ENCODE measurements at regions not wholly inside any gene's neighbourhood (a gene's known extent, or its start where the extent isn't known, plus 50 kb on each side); places are given as distances from the start of the nearest gene placed in this dataset.

DNA sequence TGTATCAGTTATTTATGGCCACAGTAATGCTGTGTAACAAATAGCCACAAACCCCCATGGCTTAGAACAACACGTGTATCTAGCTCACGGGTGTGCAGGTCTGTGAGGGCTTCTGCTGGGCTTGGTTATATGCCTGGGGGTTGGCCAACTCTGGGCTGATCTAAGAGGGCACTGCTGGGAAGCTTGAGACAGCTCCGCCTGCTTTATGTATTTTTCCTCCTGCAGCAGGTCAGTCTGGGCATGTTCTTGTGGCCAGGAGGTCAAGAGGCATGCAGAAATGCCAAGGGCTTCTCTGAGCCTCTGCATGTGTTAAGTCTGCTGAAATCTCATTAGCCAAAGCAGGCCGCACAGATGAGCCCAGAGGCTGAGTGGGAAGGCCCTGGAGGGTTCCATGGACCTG is 105.8 kb downstream of the ZNF664 start:
- no peak for DNase-seq
- intact Hi-C loops (cut with DNase I; ENCODE audit: low total_unique reads) = no loop called here
- Histone ChIP-seq H3K4me1 (peaks cover 0 to 7% (median 0%) of the 10 kb centered on the region in 4 donors), H3K27ac (no peak overlapping the region), H3K4me3 (no peak overlapping the region), H3K36me3 (no peaks in the 10 kb centered on the region), H3K27me3 (no peaks in the 10 kb centered on the region), H3K9me3 (no peaks in the 10 kb centered on the region)
- WGBS, 5 donors = 79 to 98% (median 90%) methylated on average over 4 of the region's 4 CpGs
- TF ChIP-seq, protein P1, sequence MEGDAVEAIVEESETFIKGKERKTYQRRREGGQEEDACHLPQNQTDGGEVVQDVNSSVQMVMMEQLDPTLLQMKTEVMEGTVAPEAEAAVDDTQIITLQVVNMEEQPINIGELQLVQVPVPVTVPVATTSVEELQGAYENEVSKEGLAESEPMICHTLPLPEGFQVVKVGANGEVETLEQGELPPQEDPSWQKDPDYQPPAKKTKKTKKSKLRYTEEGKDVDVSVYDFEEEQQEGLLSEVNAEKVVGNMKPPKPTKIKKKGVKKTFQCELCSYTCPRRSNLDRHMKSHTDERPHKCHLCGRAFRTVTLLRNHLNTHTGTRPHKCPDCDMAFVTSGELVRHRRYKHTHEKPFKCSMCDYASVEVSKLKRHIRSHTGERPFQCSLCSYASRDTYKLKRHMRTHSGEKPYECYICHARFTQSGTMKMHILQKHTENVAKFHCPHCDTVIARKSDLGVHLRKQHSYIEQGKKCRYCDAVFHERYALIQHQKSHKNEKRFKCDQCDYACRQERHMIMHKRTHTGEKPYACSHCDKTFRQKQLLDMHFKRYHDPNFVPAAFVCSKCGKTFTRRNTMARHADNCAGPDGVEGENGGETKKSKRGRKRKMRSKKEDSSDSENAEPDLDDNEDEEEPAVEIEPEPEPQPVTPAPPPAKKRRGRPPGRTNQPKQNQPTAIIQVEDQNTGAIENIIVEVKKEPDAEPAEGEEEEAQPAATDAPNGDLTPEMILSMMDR (IDR thresholded peaks at IDR 0.05) = no peak
- TF ChIP-seq EP300 (IDR thresholded peaks at IDR 0.05) (no peak), POLR2AphosphoS5 (IDR thresholded peaks at IDR 0.05) (no peak), POLR2A (IDR thresholded peaks at IDR 0.05) (no peak)

DNA sequence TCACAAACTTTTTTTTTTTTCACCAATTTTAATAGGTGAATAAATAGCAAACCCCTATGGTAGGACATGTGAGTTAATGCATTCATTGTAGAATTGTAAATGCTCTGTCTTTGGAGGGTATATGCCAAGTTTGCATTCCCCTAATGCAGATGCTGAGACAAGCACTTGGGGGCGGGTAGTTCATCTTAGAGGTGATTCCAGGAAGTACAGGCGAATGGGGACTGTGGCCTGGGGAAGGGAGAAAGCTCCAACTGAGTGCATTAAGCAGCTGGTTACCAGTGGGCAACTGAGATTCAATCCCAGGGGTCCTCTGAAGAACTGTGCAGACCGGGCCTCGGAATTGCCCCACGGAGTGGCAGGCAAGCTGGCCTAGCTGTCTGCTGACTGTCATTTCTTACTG is 107.6 kb downstream of the ZNF664 start:
- 93 to 97% (median 95%) methylated on average over 5 of the region's 5 CpGs for WGBS, 5 donors
- no peaks in the 10 kb centered on the region for H3K4me1 ChIP-seq
- intact Hi-C loops (cut with DNase I; ENCODE audit: low total_unique reads) = no loop called here
- no peak for DNase-seq
- H3K4me3 ChIP-seq = no peak overlapping the region
- H3K9me3 ChIP-seq = no peaks in the 10 kb centered on the region
- no peak for TF ChIP-seq POLR2AphosphoS5 (IDR thresholded peaks at IDR 0.05)
- TF ChIP-seq, protein P1 (IDR thresholded peaks at IDR 0.05) = no peak
- no peak for TF ChIP-seq POLR2A (IDR thresholded peaks at IDR 0.05)
- TF ChIP-seq EP300 (IDR thresholded peaks at IDR 0.05) = no peak
- no peaks in the 10 kb centered on the region for H3K27me3 ChIP-seq
- no peaks in the 10 kb centered on the region for H3K36me3 ChIP-seq
- H3K27ac ChIP-seq = no peak overlapping the region

DNA sequence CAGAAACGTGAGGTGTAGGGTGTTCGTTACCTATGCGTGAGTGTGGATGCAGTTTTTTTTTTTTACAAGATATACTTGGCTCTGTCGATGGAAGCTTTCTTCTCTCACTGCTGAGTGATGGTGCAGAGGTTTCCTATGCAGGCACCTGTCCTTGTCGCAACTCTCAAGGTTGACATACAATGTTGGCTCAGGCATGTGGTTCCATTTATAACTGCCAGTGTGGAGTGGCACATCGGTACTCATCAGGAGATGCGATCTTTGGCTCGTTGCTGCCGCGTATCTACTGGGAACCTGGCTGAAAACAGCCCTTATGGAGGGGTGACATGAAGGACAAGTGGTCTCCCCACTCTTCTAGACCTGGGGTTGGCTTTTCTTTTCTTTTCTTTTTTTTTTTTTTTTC is 109.0 kb downstream of the ZNF664 start:
- no peaks in the 10 kb centered on the region for H3K36me3 ChIP-seq
- H3K27ac ChIP-seq = no peak overlapping the region
- no peak for TF ChIP-seq POLR2AphosphoS5 (IDR thresholded peaks at IDR 0.05)
- TF ChIP-seq POLR2A (IDR thresholded peaks at IDR 0.05) = no peak
- TF ChIP-seq, protein P1 (IDR thresholded peaks at IDR 0.05) = no peak
- no peak for TF ChIP-seq EP300 (IDR thresholded peaks at IDR 0.05)
- no peaks in the 10 kb centered on the region for H3K9me3 ChIP-seq
- no peak for DNase-seq
- no peaks in the 10 kb centered on the region for H3K27me3 ChIP-seq
- intact Hi-C loops (cut with DNase I; ENCODE audit: low total_unique reads) = no loop called here
- no peaks in the 10 kb centered on the region for H3K4me1 ChIP-seq
- H3K4me3 ChIP-seq = no peak overlapping the region
- 91 to 96% (median 94%) methylated on average over 10 of the region's 10 CpGs for WGBS, 5 donors

DNA sequence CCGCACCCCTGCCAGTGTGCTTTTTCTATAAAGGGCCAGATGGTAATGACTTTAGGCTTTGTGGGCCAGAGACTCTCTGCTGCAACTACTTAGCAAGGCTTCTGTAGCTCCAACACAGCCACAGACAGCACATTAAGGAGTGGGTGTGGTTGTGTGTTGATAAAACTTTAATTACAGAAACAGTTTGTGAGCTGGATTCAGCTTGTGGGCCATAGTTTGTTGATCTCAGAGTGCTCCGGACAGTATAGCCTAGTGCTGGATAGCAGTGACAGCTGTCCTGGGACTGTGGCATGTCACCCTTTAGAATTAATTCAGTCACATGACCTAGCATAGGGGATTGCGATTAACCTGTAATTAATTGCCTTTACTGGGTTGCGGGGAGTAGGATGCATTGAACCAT is 109.7 kb downstream of the ZNF664 start:
- WGBS, 5 donors = 84 to 95% (median 90%) methylated on average over 4 of the region's 4 CpGs
- intact Hi-C loops (cut with DNase I; ENCODE audit: low total_unique reads) = no loop called here
- H3K4me3 ChIP-seq = no peak overlapping the region
- no peak overlapping the region for H3K27ac ChIP-seq
- TF ChIP-seq, protein P1 (IDR thresholded peaks at IDR 0.05) = no peak
- TF ChIP-seq POLR2AphosphoS5 (IDR thresholded peaks at IDR 0.05) (no peak), EP300 (IDR thresholded peaks at IDR 0.05) (no peak), POLR2A (IDR thresholded peaks at IDR 0.05) (no peak)
- no peaks in the 10 kb centered on the region for H3K27me3 ChIP-seq
- H3K9me3 ChIP-seq = no peaks in the 10 kb centered on the region
- H3K36me3 ChIP-seq = no peaks in the 10 kb centered on the region
- DNase-seq = no peak
- no peaks in the 10 kb centered on the region for H3K4me1 ChIP-seq
